NB4 (cell line): ENCODE measurements at regions not wholly inside any gene's neighbourhood (a gene's known extent, or its start where the extent isn't known, plus 50 kb on each side); places are given as distances from the start of the nearest gene placed in this dataset.

Experiments used
- CTCF ChIP-seq: IDR thresholded peaks from one replicate; pipeline ENCODE4 v1.5.1; 2012; ENCODE audit warnings: low read depth, low read length
- MAX ChIP-seq: IDR thresholded peaks from 2 replicates; pipeline ENCODE4 v1.6.1; 2011; ENCODE audit warnings: low read depth, low read length
- POLR2A ChIP-seq: IDR thresholded peaks from 2 replicates; pipeline ENCODE4 v1.6.1; 2011; ENCODE audit warnings: mild to moderate bottlenecking; ENCODE audit not compliant: insufficient read length; ENCODE audit errors: extremely low read depth

- TF ChIP-seq CTCF (no peak), POLR2A (no peak), MAX (no peak)
These were observed 247.3 kb downstream of the AUH start for GRCh38 chr9:91114450-91114849.
